ENCODE measurements at regions not wholly inside any gene's neighbourhood (a gene's known extent, or its start where the extent isn't known, plus 50 kb on each side); places are given as distances from the start of the nearest gene placed in this dataset.
A peak's percentile ranks its signal among the peaks of the same experiment; 100 is the strongest.
"Not testable (repeated sequence)": the region's sequence is repeated elsewhere in the genome, so short reads cannot be mapped to it uniquely, and the experiment has no call there.

GRCh38 chr13:70758932-70759331 is 650.7 kb upstream of the KLHL1 start:
- no peak for DNase-seq

DNA sequence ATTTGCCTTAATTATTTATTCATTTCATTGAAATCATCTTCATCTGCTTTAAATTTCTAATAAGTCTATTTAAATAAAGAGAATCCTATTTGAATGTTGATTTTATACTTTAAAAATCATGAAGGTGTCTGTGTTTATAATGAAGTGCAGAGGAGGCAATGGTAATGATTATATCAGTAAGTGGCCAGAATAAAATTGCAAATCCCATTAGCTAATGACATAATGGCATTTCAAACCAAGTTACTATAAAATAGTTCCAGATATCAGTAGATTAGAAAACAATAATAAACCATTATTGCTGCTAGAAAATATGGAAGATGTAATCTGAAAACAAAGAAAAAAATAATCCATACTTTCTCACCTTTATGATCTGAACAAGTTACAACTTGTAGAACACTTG is 647.8 kb upstream of the KLHL1 start:
- no peak for DNase-seq

DNA sequence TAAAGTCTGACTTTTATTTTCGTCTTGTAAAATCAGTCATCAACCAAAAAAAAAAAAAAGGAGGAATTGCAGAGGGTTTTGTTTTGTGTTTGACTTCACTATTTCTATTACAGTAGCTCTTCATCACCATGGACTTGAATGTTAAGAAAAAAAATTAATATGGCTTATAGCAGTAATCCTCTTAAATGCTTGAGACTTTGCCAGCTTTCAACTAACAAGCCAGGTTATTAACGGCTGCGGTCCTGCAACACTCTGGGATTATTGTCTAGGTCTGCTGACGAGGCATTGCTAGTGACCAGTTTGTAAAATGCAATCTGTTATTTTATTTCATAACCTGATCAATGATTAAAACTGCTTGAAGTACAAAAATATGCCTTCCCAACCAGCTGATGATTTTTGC is 647.2 kb upstream of the KLHL1 start:
- no peak for DNase-seq

- no peak for DNase-seq
These were observed 639.0 kb upstream of the KLHL1 start for GRCh38 chr13:70747262-70747661.

- DNase-seq: not testable (repeated sequence)
These were observed 638.2 kb upstream of the KLHL1 start for GRCh38 chr13:70746469-70746868.

GRCh38 chr13:70736622-70737317 is 628.5 kb upstream of the KLHL1 start:
- DNase-seq: no peak

GRCh38 chr13:70732611-70733010 is 624.4 kb upstream of the KLHL1 start:
- no peak for DNase-seq

DNA sequence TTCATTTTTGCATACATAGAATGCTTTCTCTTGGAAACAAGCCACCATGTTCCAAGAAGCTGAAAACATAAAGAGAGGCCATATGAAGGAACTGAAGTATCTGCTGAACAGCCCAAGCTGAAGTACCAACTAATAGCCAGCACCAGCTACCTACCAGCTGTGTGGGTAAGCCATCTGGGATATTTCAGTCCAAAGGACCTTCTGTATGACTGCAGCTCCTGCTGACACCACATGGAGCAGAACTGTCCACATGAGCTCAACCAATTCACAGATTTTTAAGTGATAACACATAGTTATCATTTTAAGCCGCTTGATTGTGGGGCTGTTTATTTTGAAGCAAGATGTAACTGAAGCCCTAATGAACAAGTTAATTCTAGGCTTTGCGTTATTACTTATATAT is 621.1 kb upstream of the KLHL1 start:
- no peak for DNase-seq

DNA sequence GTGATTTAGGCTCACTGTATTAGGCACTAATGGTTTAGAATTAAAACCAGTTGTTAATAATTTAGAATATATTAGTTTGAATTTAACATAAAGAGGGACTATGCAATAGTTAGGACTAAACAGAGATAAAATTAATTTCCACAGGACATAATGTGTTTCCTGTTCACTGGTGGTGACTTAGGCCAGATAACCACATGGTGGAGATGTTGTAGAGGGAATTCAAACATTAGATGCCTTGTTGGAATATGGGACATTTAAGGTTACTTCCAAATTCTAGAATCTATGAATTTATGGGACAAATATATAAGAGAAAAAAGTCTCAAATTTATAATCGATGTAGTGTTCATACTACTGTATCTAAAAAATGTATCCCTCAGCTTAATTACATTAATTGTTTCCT is 615.5 kb upstream of the KLHL1 start:
- peak; percentile 11 for DNase-seq

DNA sequence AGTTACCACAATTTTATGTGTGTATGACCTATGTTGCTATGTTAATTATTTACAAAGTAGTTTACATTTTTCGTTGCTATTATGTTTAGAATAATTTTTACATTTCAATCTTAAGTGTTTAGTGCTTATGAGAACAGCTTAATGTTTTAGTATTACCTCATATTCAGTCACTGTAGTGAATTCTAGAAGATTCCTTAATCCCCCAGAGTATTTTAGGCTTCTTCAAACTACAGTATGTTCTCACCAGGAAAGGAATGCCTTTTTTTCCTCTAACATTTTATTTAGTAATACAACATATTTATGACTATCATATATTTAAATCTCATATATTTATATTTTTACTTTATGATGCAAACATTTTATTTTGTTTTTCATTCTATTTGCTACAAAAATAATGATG is 612.1 kb upstream of the KLHL1 start:
- DNase-seq: no peak

- no peak for DNase-seq
These were observed 606.7 kb upstream of the KLHL1 start for GRCh38 chr13:70714993-70715392.

GRCh38 chr13:70708775-70709174 is 600.5 kb upstream of the KLHL1 start:
- no peak for DNase-seq

- DNase-seq: no peak
These were observed 595.5 kb upstream of the KLHL1 start for GRCh38 chr13:70703755-70704154.

DNA sequence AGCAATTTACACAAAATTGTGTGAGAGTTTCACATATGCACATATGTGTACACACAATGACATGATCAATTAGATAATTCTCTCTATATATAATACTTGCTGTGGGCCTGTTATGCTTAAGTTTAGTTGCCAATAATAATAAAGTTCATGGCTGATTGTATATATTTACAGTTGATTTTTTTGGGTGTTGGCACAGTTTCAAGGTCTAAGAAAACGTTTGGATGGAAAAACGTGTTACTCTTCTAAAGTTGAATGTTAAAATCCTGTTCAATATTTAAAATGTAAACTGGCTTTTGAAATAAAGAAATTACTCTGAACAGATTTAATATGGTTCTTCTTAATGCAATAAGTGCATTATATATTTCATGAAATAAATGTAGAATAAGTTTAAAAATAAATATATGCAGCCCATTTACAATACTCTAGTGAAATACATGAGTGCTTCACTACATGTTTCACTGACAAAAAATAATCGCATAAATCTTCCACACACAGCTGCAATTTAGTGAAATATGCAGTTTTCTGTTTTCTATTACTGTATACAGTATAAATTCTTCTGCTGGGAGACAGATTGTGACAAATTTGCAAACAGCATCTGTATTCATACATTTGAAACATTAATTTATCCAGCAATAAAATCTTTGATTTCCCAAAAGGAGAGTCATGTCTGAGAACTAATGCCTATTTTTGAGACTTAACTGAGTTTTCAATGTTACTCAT is 586.9 kb upstream of the KLHL1 start:
- no peak for DNase-seq

GRCh38 chr13:70668983-70669382 is 560.7 kb upstream of the KLHL1 start:
- no peak for DNase-seq

DNA sequence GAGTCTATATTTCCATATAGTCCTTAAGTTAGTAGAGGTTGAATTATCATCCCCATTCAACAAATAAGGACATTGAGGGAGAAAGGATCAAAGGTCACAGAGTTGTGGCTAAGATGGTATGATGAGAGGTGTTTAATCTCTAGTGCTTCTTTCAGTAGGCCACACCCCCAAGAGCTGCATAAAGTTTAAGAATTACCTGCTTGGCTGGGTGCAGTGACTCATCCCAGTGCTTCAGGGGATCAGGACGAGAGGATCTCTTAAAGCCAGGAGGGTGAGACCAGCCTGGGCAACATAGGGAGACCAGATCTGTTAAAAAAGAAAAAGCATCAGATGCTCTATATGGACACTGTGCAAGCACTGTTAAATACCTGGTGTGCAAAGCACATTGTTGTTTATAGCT is 560.0 kb upstream of the KLHL1 start:
- DNase-seq: no peak

- DNase-seq: no peak
These were observed 558.8 kb upstream of the KLHL1 start for GRCh38 chr13:70666883-70667556.

DNA sequence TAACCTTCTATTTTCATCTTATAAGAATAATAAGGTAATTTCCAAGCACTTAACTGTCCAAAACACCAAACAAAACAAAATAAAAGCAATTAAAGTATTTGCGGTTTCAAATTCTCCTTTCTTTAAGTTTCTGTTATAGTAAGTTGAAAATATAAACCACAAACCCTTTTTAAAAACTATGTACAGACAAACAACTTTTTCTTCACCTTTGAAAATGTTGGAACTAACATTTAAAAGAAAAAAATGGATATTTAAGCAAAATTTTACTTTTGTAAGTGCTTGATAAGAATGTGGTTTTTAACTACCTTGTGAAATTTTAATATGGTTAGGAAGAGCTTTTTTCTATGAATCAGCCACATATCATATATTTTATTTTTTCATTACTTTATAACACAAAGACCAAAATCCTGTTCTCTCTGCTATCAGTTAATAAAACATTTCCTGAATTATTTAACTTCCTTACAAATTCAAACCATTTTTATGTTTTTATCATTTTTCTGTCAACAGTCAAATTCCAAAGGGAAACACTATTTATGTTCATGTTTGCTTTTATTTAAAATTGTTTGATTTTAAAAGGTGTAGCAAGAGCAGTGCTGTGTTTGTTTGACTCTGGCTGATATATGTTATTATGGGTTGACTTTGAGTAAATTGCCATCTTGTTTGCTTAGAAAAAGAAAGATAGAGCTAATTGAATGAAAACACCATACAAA is 554.1 kb upstream of the KLHL1 start:
- no peak for DNase-seq

GRCh38 chr13:70644052-70644451 is 535.8 kb upstream of the KLHL1 start:
- DNase-seq: no peak

GRCh38 chr13:70634893-70635292 is 526.6 kb upstream of the KLHL1 start:
- no peak for DNase-seq

GRCh38 chr13:70630247-70630646 is 522.0 kb upstream of the KLHL1 start:
- no peak for DNase-seq

GRCh38 chr13:70623239-70623638 is 515.0 kb upstream of the KLHL1 start:
- no peak for DNase-seq

GRCh38 chr13:70622796-70623195 is 514.5 kb upstream of the KLHL1 start:
- DNase-seq: no peak

GRCh38 chr13:70619936-70620335 is 511.7 kb upstream of the KLHL1 start:
- DNase-seq: no peak
